HEK293 (cell line): ENCODE measurements at regions not wholly inside any gene's neighbourhood (a gene's known extent, or its start where the extent isn't known, plus 50 kb on each side); places are given as distances from the start of the nearest gene placed in this dataset.

Experiments
- CTCF ChIA-PET: fragments of 350-600 bp; formaldehyde crosslinking; extraction: SDS; loops from one replicate; lab custom pipeline; 2021; ENCODE audit warnings: antibody characterized with exemption; lab: Yijun Ruan, JAX
- POLR2A ChIA-PET: fragments of 300-600 bp; formaldehyde crosslinking; extraction: SDS; loops from one replicate; lab custom pipeline; 2020; ENCODE audit warnings: antibody characterized with exemption, inconsistent platforms; lab: Yijun Ruan, JAX
- H3K27ac ChIP-seq: fragments of 200-500 bp; sonication (Bioruptor generic); 2 replicates; pipeline ENCODE4 v1.5.1; 2014; ENCODE audit warnings: low read depth, low read length, control low read depth, inconsistent platforms; ENCODE audit errors: extremely low read depth
- H3K36me3 ChIP-seq, 2 experiments: fragments of 200-500 bp in 1 of 2; sonication (Bioruptor generic) in 1 of 2; 1 replicate in 1 of 2; 2 replicates in 1 of 2; pipeline ENCODE4 v1.5.1; 2014 to 2017; ENCODE audit warnings: inconsistent platforms in 2 of 2, low read length in 2 of 2; ENCODE audit not compliant: control insufficient read depth in 2 of 2, insufficient read depth in 1 of 2
- H3K4me1 ChIP-seq: fragments of 200-500 bp; sonication (Bioruptor generic); 2 replicates; pipeline ENCODE4 v1.5.1; 2014; ENCODE audit warnings: mild to moderate bottlenecking, low read length, inconsistent platforms; ENCODE audit not compliant: control insufficient read depth, insufficient read depth
- H3K4me3 ChIP-seq: 2 replicates; pipeline ENCODE4 v1.5.1; 2011; ENCODE audit warnings: low read depth, mild to moderate bottlenecking, control low read depth, low read length, moderate library complexity
- H3K9me3 ChIP-seq: fragments of 200-500 bp; sonication (Bioruptor generic); 2 replicates; pipeline ENCODE4 v1.5.1; 2014; ENCODE audit warnings: low read depth, low read length, inconsistent platforms; ENCODE audit not compliant: control insufficient read depth, insufficient read depth
- IKZF3 ChIP-seq: fragments of 450-650 bp; IDR thresholded peaks from 2 replicates; pipeline ENCODE4 v1.5.0; 2018; ENCODE audit warnings: missing biosample characterization, mild to moderate bottlenecking, missing genetic modification characterization, moderate library complexity
- REST ChIP-seq: fragments of 450-650 bp; formaldehyde crosslinking; IDR thresholded peaks from 2 replicates; pipeline ENCODE4 v1.5.1; 2016; ENCODE audit warnings: missing biosample characterization, missing genetic modification characterization
- TRIM28 ChIP-seq: IDR thresholded peaks from 2 replicates; pipeline ENCODE4 v1.6.1; 2011; ENCODE audit warnings: low read length, control low read depth, borderline replicate concordance
- YY2 ChIP-seq: fragments of 450-650 bp; formaldehyde crosslinking; IDR thresholded peaks from 2 replicates; pipeline ENCODE4 v1.5.1; 2016; ENCODE audit warnings: missing biosample characterization, missing genetic modification characterization
- ZEB2 ChIP-seq: fragments of 450-650 bp; formaldehyde crosslinking; IDR thresholded peaks from 2 replicates; pipeline ENCODE4 v1.5.1; 2016; ENCODE audit warnings: missing biosample characterization, missing genetic modification characterization
- ZNF148 ChIP-seq: fragments of 450-650 bp; formaldehyde crosslinking; IDR thresholded peaks from 2 replicates; pipeline ENCODE4 v1.5.0; 2017; ENCODE audit warnings: missing biosample characterization, missing genetic modification characterization, borderline replicate concordance
- ZNF174 ChIP-seq: fragments of 450-650 bp; formaldehyde crosslinking; IDR thresholded peaks from 2 replicates; pipeline ENCODE4 v1.5.0; 2017; ENCODE audit warnings: missing biosample characterization, mild to moderate bottlenecking, missing genetic modification characterization
- ZNF324 ChIP-seq: fragments of 450-650 bp; formaldehyde crosslinking; IDR thresholded peaks from 2 replicates; pipeline ENCODE4 v1.5.1; 2016; ENCODE audit warnings: missing biosample characterization, missing genetic modification characterization
- ZNF341 ChIP-seq: fragments of 450-650 bp; formaldehyde crosslinking; IDR thresholded peaks from 2 replicates; pipeline ENCODE4; 2016; ENCODE audit warnings: low read depth, missing biosample characterization, missing genetic modification characterization
- ZNF426 ChIP-seq: fragments of 450-650 bp; formaldehyde crosslinking; IDR thresholded peaks from 2 replicates; pipeline ENCODE4 v1.5.1; 2017; ENCODE audit warnings: missing biosample characterization, missing genetic modification characterization, mild to moderate bottlenecking, inconsistent platforms, moderate library complexity
- ZNF76 ChIP-seq: fragments of 450-650 bp; formaldehyde crosslinking; IDR thresholded peaks from 2 replicates; pipeline ENCODE4; 2016; ENCODE audit warnings: low read depth, missing biosample characterization, missing genetic modification characterization, borderline replicate concordance
- ZNF776 ChIP-seq: fragments of 450-650 bp; formaldehyde crosslinking; IDR thresholded peaks from 2 replicates; pipeline ENCODE4 v1.5.0; 2017; ENCODE audit warnings: missing biosample characterization, missing genetic modification characterization, borderline replicate concordance
- ZNF837 ChIP-seq: fragments of 450-650 bp; formaldehyde crosslinking; IDR thresholded peaks from 2 replicates; pipeline ENCODE4 v1.5.1; 2016; ENCODE audit warnings: missing biosample characterization, missing genetic modification characterization
- TF ChIP-seq, protein P1 (sequence below): fragments of 450-650 bp; formaldehyde crosslinking; IDR thresholded peaks from 2 replicates; pipeline ENCODE4 v1.5.1; 2016; ENCODE audit warnings: missing biosample characterization, missing genetic modification characterization
- TF ChIP-seq, protein P2 (sequence below): fragments of 450-650 bp; formaldehyde crosslinking; IDR thresholded peaks from 2 replicates; pipeline ENCODE4 v1.5.1; 2016; ENCODE audit warnings: missing biosample characterization, missing genetic modification characterization, borderline replicate concordance
- TF ChIP-seq, protein P3 (sequence below): IDR thresholded peaks from 2 replicates; pipeline ENCODE4 v1.6.1; 2011; ENCODE audit warnings: mild to moderate bottlenecking, low read depth, low read length, borderline replicate concordance

GRCh38 chr4:179076865-179077264 lies 1634.6 kb upstream of the AGA start (continued):
- TF ChIP-seq ZNF148 (tag by site-specific recombination) (no peak), ZNF174 (tag by site-specific recombination) (no peak), IKZF3 (tag by site-specific recombination) (no peak), TRIM28 (no peak), ZNF324 (tag by site-specific recombination) (no peak)
- TF ChIP-seq, protein P1, sequence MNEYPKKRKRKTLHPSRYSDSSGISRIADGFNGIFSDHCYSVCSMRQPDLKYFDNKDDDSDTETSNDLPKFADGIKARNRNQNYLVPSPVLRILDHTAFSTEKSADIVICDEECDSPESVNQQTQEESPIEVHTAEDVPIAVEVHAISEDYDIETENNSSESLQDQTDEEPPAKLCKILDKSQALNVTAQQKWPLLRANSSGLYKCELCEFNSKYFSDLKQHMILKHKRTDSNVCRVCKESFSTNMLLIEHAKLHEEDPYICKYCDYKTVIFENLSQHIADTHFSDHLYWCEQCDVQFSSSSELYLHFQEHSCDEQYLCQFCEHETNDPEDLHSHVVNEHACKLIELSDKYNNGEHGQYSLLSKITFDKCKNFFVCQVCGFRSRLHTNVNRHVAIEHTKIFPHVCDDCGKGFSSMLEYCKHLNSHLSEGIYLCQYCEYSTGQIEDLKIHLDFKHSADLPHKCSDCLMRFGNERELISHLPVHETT, result no peak
- TF ChIP-seq, protein P2, sequence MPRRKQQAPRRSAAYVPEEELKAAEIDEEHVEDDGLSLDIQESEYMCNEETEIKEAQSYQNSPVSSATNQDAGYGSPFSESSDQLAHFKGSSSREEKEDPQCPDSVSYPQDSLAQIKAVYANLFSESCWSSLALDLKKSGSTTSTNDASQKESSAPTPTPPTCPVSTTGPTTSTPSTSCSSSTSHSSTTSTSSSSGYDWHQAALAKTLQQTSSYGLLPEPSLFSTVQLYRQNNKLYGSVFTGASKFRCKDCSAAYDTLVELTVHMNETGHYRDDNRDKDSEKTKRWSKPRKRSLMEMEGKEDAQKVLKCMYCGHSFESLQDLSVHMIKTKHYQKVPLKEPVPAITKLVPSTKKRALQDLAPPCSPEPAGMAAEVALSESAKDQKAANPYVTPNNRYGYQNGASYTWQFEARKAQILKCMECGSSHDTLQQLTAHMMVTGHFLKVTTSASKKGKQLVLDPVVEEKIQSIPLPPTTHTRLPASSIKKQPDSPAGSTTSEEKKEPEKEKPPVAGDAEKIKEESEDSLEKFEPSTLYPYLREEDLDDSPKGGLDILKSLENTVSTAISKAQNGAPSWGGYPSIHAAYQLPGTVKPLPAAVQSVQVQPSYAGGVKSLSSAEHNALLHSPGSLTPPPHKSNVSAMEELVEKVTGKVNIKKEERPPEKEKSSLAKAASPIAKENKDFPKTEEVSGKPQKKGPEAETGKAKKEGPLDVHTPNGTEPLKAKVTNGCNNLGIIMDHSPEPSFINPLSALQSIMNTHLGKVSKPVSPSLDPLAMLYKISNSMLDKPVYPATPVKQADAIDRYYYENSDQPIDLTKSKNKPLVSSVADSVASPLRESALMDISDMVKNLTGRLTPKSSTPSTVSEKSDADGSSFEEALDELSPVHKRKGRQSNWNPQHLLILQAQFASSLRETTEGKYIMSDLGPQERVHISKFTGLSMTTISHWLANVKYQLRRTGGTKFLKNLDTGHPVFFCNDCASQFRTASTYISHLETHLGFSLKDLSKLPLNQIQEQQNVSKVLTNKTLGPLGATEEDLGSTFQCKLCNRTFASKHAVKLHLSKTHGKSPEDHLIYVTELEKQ (tag by site-specific recombination), result no peak

DNA sequence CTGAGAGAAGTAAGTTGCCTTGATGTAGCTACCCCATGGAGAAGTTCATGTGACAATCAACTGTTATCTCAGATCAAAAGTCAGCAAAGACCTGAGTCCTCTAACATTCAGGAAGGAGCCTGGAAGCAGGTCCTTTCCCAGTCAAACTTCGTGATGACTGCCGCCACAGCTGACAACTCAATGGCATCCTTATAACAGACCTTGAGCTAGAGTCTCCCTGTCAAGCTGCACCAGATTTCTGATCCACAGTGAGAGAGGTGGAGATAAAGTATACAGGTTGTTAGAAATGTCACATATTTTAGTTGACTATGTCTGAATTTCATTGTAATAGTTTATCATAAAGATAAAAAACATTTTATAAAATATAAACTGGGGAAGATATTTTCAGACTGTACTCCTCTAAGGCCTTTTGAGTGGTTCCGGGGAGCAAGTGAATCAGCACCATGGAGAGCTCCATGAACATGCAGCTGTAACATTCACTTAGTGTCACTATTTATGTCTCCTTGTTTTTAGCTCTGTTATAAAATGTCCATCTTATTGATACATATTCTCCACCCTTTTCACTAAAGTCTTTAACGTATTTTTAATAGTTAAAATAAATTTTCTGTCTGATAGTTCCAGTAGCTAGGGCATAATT lies 1653.5 kb upstream of the AGA start:
- no peak overlapping the region for H3K27ac ChIP-seq
- no peaks in the 10 kb centered on the region for H3K4me1 ChIP-seq
- ChIA-PET POLR2A (no interaction called here), CTCF (no interaction called here)
- no peak overlapping the region for H3K4me3 ChIP-seq
- no peaks in the 10 kb centered on the region for H3K36me3 ChIP-seq
- TF ChIP-seq ZEB2 (tag by site-specific recombination), result no peak
- TF ChIP-seq REST (tag by site-specific recombination), result peak; percentile 87
- no peaks in the 10 kb centered on the region for H3K9me3 ChIP-seq

DNA sequence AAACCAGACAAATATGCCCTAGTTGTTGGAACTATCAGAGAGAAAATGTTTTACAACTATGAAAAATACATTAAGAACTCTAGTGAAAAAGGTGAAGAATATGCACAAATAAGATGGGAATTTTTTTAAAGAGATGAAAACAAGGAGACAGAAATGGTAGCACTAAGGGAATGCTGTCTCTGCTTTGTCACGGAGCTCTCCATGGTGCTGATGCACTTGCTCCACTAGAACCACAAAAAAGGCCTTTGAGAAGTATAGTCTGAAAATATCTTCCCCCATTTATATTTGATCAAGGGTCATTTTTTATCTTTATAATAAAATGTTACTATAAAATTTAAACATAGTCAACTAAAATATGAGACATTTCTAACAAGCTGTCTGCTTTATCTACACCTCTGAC lies 1655.5 kb upstream of the AGA start:
- no peaks in the 10 kb centered on the region for H3K4me1 ChIP-seq
- no peaks in the 10 kb centered on the region for H3K9me3 ChIP-seq
- ChIA-PET POLR2A (no interaction called here), CTCF (no interaction called here)
- H3K27ac ChIP-seq, result no peak overlapping the region
- no peak overlapping the region for H3K4me3 ChIP-seq
- H3K36me3 ChIP-seq, result no peaks in the 10 kb centered on the region
- TF ChIP-seq ZNF776, result no peak
- TF ChIP-seq, protein P3, sequence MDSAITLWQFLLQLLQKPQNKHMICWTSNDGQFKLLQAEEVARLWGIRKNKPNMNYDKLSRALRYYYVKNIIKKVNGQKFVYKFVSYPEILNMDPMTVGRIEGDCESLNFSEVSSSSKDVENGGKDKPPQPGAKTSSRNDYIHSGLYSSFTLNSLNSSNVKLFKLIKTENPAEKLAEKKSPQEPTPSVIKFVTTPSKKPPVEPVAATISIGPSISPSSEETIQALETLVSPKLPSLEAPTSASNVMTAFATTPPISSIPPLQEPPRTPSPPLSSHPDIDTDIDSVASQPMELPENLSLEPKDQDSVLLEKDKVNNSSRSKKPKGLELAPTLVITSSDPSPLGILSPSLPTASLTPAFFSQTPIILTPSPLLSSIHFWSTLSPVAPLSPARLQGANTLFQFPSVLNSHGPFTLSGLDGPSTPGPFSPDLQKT, result no peak
- TF ChIP-seq REST (tag by site-specific recombination), result peak; percentile 85
- no peak for TF ChIP-seq ZNF426
- no peak for TF ChIP-seq YY2 (tag by site-specific recombination)
- TF ChIP-seq ZNF837, result no peak
- TF ChIP-seq ZNF341 (tag by site-specific recombination), result no peak
- no peak for TF ChIP-seq ZNF76 (tag by site-specific recombination)
